ENCODE measurements at regions not wholly inside any gene's neighbourhood (a gene's known extent, or its start where the extent isn't known, plus 50 kb on each side); places are given as distances from the start of the nearest gene placed in this dataset.

DNA sequence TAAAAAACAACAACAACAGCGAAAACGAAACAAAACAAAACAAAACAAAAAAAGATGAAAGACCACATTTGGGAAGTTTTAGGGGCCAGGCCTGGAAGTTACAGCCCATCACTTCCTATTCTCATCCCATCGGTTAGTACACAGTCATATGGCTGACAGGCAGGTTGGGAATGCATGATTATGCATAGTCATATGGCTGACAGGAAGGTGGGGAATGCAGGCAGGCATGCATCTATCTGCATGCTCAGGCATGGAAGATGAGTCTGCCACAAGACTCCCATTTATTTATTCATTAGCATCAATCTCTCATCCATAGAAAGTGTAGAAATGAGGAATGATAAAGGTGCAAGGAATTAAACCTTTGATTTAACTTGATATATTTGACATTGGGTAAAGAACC lies 325.3 kb upstream of the MEX3C start:
- TF ChIP-seq, protein P1, sequence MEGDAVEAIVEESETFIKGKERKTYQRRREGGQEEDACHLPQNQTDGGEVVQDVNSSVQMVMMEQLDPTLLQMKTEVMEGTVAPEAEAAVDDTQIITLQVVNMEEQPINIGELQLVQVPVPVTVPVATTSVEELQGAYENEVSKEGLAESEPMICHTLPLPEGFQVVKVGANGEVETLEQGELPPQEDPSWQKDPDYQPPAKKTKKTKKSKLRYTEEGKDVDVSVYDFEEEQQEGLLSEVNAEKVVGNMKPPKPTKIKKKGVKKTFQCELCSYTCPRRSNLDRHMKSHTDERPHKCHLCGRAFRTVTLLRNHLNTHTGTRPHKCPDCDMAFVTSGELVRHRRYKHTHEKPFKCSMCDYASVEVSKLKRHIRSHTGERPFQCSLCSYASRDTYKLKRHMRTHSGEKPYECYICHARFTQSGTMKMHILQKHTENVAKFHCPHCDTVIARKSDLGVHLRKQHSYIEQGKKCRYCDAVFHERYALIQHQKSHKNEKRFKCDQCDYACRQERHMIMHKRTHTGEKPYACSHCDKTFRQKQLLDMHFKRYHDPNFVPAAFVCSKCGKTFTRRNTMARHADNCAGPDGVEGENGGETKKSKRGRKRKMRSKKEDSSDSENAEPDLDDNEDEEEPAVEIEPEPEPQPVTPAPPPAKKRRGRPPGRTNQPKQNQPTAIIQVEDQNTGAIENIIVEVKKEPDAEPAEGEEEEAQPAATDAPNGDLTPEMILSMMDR (IDR thresholded peaks at IDR 0.05) = no peak
- TF ChIP-seq POLR2A (IDR thresholded peaks at IDR 0.05) = no peak
- TF ChIP-seq EP300 (IDR thresholded peaks at IDR 0.05) = no peak

All from stomach (tissue), 4 donors.